ENCODE measurements at regions not wholly inside any gene's neighbourhood (a gene's known extent, or its start where the extent isn't known, plus 50 kb on each side); places are given as distances from the start of the nearest gene placed in this dataset.

DNA sequence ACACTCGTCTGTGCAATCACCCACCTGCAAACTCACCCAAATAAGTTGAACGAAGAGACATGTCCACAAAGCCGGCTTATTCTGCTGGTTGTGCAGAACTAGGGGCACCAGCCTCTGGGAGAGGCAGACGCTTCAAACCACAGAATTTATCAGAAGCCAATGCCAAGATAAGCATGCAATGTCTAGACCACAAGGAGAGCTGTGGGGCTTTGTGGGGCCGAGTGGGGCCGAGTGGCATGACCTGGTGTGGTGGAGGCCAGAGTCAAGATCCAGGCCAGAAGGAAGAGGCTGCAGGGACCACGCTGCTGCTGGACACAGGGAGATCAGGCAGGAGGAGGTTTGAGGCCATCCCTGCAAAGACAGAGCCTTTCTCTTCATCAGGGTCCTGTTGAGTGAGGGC is 259.0 kb downstream of the IRX2 start:
- DNase-seq (ENCODE audit: low read depth) = no peak

- no peak for DNase-seq (ENCODE audit: low read depth)
These were observed 259.6 kb downstream of the IRX2 start for GRCh38 chr5:2491846-2492245.

DNA sequence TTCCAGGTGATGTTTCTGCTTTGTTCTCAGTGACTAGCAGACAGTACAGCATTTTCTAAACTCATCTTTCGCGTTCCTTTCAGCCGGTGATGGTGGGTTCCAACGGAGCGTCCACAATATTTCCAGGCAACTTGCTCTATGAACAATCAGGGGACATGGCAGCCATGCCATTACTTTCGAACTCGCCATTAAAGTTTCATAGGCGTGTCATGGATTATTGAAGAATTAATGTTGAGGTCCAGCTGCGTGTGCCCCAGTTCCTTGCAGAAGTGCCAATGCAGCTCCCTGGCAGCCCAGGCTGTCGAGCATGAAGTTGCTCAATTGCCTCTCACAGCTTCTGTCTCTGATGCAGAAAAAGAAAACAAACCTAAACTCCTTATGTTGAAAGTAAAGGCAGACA is 262.2 kb downstream of the IRX2 start:
- DNase-seq (ENCODE audit: low read depth) = no peak

DNA sequence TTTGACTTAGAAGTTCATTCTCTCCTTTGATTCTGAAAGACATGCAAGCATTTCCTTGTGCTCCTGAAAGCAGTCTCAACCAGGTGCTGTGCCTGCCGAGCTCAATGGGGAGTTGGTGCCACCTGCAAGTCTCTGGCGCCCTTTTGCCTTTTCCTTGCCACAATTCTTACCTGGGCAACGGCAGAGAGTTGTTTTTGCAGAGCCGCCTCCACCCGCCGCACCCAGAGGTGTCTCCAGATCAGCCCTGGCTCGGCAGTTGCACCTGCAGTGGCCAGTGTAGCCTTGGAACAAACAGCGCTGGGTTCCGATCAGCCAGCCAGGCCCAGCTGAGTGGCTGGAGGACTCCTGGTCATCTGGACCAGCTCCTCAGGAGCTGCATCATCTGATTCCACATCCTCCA is 262.9 kb downstream of the IRX2 start:
- no peak for DNase-seq (ENCODE audit: low read depth)

GRCh38 chr5:2487152-2487763 is 264.2 kb downstream of the IRX2 start:
- DNase-seq (ENCODE audit: low read depth) = no peak

- DNase-seq (ENCODE audit: low read depth) = no peak
These were observed 265.1 kb downstream of the IRX2 start for GRCh38 chr5:2486373-2486772.

- DNase-seq (ENCODE audit: low read depth) = no peak
These were observed 268.7 kb downstream of the IRX2 start for GRCh38 chr5:2482778-2483177.

- DNase-seq (ENCODE audit: low read depth) = no peak
These were observed 270.6 kb downstream of the IRX2 start for GRCh38 chr5:2480871-2481270.

DNA sequence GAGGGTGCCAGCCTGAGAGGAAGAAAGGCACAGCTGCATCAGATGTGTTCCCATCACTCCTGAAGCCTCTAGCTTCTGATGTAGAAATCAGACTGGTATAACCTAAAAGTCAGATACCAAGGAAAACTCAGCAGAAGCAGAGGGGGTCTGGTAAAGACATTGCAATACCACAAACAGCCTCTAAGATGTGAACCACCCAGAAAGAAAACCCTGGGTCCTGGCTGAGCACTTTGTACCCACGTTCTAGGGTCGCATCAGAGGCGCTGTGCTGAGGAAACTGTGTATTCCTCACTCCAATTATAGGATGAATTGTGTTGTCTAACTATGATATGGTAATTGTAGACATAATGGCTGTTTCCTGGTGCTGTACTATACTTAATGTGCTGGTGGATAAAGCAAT is 275.6 kb downstream of the IRX2 start:
- no peak for DNase-seq (ENCODE audit: low read depth)

DNA sequence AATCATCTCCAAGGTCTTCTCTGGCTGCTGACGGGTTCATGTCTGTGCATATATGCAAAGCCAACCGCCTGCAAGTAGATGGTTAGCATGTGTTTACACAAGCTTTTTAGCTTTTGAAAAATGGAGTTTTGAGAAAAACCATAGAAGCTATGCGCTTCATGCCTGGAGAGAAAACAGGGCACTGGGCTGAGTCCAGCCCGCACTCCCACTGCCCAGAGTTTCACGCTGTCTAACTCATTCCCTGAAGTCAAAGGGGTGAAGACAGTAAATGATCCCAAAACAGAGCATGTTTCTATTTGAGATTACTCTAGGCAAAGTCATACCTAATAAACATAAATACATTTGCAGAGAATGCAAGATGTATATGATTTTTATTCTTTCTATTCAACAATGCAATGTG is 278.8 kb downstream of the IRX2 start:
- DNase-seq (ENCODE audit: low read depth) = no peak

- DNase-seq (ENCODE audit: low read depth) = no peak
These were observed 280.2 kb downstream of the IRX2 start for GRCh38 chr5:2471152-2471879.

- no peak for DNase-seq (ENCODE audit: low read depth)
These were observed 284.5 kb downstream of the IRX2 start for GRCh38 chr5:2466966-2467365.

DNA sequence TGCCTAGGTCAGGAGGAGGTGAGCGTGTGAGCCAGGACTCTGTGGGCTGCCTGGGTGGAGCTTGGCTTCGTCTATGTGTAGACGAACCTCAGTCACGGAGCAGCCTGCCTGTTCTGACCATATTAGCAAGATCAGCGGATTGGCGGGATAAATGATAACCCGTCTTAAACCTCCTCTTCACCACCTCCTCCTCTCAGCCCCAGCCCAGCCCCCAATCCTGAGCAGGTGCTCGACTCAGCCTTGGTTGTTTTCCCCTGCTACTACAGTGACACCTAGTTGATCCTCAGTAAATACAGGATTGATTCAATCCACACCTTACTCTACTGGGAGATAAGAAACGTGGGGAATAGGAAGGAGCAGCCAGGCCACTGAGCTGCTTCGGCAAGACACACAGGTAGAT is 286.1 kb downstream of the IRX2 start:
- no peak for DNase-seq (ENCODE audit: low read depth)

- DNase-seq (ENCODE audit: low read depth) = no peak
These were observed 287.3 kb downstream of the IRX2 start for GRCh38 chr5:2464141-2464540.

DNA sequence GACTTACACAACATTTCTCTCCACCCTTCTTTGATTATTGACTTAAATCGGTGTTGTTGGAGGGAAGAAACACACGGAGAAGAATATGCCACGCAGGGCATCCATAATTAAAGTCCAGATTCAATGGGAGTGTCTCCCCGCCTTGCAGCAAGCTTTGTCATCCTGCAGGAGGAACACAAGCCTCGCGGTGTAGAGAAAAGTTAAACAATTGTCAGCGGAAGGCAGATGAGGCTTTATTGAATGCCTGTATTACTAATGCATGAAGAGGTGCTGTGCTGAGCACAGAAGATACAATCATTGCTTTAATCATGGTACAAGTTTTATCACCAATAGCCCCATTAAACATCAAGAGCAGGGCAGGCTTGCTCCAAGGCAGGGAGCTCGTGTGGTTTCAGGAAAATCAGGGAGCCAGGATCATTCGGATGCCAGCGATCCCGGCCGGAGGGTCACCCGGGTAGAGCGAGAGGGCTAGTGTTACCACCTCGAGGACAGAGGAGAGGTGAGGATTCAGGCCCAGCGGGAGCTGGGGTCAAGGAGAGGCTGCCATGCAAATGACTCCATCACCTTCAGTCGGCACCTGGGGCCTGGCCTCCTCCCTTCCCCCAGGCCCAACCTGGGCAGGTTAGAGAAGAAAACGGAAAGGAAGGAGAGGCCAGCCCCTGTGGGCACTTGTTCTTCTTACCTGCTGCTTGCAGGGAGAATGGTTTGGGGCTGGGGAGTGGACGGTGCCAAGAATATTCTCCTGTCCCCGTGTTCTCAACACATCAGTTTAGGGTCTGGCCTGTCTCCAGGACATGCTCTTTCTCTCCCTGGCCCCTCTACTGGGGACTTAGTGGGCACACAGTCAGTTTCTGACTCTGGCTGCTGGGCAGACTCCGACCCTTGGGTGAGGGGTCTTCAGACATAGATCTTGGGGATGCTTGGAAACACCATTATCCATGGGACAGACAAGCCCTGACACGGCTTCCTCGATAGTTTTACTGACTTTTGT is 289.5 kb downstream of the IRX2 start:
- DNase-seq (ENCODE audit: low read depth) = no peak

GRCh38 chr5:2460098-2460497 is 291.4 kb downstream of the IRX2 start:
- DNase-seq (ENCODE audit: low read depth) = no peak

DNA sequence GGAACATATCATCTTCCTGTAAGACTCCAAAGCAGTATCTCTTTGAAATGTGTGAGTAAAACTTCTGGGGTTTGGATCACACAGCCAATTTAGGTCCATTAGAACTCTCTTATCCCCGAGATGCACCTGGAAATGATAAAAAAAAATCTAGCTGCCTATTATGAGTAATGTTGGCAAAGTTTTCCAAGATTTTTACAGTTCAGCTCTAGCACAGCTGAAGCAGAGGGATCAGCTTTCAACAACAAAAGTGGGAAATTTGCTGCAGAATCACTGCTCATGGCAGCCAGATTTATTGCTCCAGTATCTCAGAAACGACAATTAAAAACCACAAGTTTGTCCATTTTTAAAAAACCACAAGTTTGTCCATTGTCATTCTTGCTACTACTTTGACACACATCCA is 292.2 kb downstream of the IRX2 start:
- no peak for DNase-seq (ENCODE audit: low read depth)

GRCh38 chr5:2455878-2456277 is 295.6 kb downstream of the IRX2 start:
- DNase-seq (ENCODE audit: low read depth) = no peak

DNA sequence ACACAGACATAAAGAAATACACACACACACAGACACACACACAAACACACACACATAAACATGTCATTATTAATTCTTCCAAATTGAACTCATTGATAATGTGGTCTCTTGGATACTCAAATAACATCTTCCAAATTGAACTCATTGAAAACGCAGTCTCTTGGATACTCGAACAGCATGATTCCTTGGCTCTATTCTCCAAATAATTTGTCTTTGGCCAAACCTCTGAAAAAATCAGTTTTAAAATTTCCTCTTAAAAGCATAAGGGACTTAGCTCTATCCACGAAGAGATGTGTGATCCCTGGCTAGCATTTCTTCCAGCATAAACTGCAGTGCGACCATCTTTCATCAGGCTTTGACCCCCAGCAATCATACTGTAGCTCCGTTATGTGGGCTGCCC is 296.6 kb downstream of the IRX2 start:
- no peak for DNase-seq (ENCODE audit: low read depth)

GRCh38 chr5:2453781-2454180 is 297.7 kb downstream of the IRX2 start:
- DNase-seq (ENCODE audit: low read depth) = no peak

DNA sequence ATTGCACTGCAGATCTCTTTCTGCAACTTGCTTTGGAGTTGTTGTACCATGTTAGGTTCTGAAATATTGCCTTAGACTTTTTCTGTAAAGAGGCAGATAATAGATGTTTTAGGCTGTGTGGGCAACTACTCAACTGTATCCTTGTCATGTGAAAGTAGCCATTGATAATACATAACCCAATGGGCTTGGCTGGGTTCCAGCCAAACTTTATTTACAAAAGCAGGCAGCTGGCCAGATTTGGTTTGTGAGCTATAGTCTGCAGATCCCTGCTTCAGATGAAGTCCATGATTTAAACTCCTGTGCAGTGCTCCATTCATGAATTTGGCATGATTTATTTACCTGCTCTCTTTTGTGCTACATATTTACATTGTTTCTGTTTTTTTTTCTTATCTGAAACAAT is 300.4 kb downstream of the IRX2 start:
- no peak for DNase-seq (ENCODE audit: low read depth)

DNA sequence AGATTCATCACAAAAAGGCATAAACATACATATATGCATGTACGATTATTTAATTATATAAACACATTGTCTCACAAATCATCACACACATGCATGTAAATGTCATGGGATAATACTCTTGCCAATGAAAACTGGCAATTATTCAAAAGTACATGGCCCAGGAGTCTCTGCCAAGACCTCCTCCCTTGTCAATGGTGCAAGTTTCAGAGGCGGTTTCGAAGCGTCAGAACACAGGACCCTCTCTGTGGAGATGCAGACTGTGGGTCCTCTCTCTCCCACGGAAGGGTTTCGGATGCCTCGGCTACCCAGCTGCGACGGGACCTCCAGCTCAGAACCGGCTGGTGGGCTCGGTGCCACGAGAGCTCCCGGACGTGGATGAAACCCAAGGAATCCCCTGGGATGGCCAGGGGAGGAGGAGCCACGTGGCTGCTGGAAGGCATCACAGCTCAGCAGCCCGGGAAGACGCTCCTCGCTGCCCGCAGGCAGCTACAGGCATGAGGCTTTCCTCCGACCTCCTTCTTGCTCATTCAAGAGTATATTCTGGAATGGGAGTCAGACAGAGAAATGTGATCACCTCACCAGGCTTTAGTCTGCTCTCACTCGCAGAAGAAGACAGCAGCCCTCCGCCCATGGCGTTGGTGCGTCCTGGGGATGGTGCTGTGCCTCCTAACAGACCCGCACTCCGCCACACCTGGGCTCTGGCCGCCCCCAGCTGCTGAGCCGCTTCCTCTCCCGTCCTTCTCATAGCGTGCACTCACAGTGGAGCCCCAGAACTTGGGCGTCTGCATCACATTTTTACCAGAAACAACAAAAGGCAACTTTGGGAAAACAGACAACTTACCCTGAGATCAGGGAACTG is 308.8 kb downstream of the IRX2 start:
- DNase-seq (ENCODE audit: low read depth) = no peak

Measured in amniotic epithelial cell (primary cell).